ENCODE measurements at regions not wholly inside any gene's neighbourhood (a gene's known extent, or its start where the extent isn't known, plus 50 kb on each side); places are given as distances from the start of the nearest gene placed in this dataset.

GRCh38 chr5:51889703-51890102, 506.5 kb downstream of the ISL1 start:
- H3K27me3 ChIP-seq (ENCODE audit: insufficient read depth, low read length, poor library complexity): no peaks in the 10 kb centered on the region
- H3K4ac ChIP-seq (ENCODE audit: low read depth, low read length): no peak overlapping the region
- no peak overlapping the region for H2BK5ac ChIP-seq (ENCODE audit: low read length)
- no peaks in the 10 kb centered on the region for H3K79me2 ChIP-seq (ENCODE audit: control insufficient read depth, insufficient read depth, low read length)
- H3K27ac ChIP-seq (ENCODE audit: low read depth, low read length): no peak overlapping the region
- H3K18ac ChIP-seq (ENCODE audit: low read length): no peak overlapping the region
- no peak overlapping the region for H3K23ac ChIP-seq (ENCODE audit: low read length)
- H3K4me2 ChIP-seq (ENCODE audit: low read length): no peak overlapping the region
- no peaks in the 10 kb centered on the region for H3K79me1 ChIP-seq (ENCODE audit: low read length)
- H3K36me3 ChIP-seq (ENCODE audit: control insufficient read depth, insufficient read depth, low read length): no peaks in the 10 kb centered on the region
- H3K4me1 ChIP-seq (ENCODE audit: control insufficient read depth, low read depth, low read length): no peaks in the 10 kb centered on the region
- H2BK120ac ChIP-seq (ENCODE audit: low read depth, low read length): no peak overlapping the region
- no peak overlapping the region for H3K4me3 ChIP-seq (ENCODE audit: low read length)
- H4K5ac ChIP-seq (ENCODE audit: low read length): no peak overlapping the region
- H3K9ac ChIP-seq (ENCODE audit: low read length): no peak overlapping the region
- no peak for DNase-seq
- H2BK15ac ChIP-seq (replicated peaks; ENCODE audit: low read depth): no peak overlapping the region
- no peak overlapping the region for H4K8ac ChIP-seq (ENCODE audit: low read depth, low read length)
- no peak overlapping the region for H2AK5ac ChIP-seq (ENCODE audit: low read length)
- WGBS (ENCODE audit: extremely low coverage, insufficient coverage, low lambda C conversion rate): no CpG with 5 or more reads among the region's 2 CpGs
- no peak overlapping the region for H3K56ac ChIP-seq (ENCODE audit: low read length)

- H3K27me3 ChIP-seq (ENCODE audit: insufficient read depth, low read length, poor library complexity): no peaks in the 10 kb centered on the region
- H3K56ac ChIP-seq (ENCODE audit: low read length): no peak overlapping the region
- no peaks in the 10 kb centered on the region for H3K4me1 ChIP-seq (ENCODE audit: control insufficient read depth, low read depth, low read length)
- no peaks in the 10 kb centered on the region for H3K79me1 ChIP-seq (ENCODE audit: low read length)
- no peak overlapping the region for H3K27ac ChIP-seq (ENCODE audit: low read depth, low read length)
- H3K36me3 ChIP-seq (ENCODE audit: control insufficient read depth, insufficient read depth, low read length): no peaks in the 10 kb centered on the region
- H3K9ac ChIP-seq (ENCODE audit: low read length): no peak overlapping the region
- WGBS (ENCODE audit: extremely low coverage, insufficient coverage, low lambda C conversion rate): no CpG with 5 or more reads among the region's 5 CpGs
- H3K4ac ChIP-seq (ENCODE audit: low read depth, low read length): no peak overlapping the region
- no peak overlapping the region for H2BK5ac ChIP-seq (ENCODE audit: low read length)
- no peak overlapping the region for H2BK15ac ChIP-seq (replicated peaks; ENCODE audit: low read depth)
- H2BK120ac ChIP-seq (ENCODE audit: low read depth, low read length): no peak overlapping the region
- no peak overlapping the region for H3K4me2 ChIP-seq (ENCODE audit: low read length)
- no peak overlapping the region for H3K18ac ChIP-seq (ENCODE audit: low read length)
- no peak overlapping the region for H4K8ac ChIP-seq (ENCODE audit: low read depth, low read length)
- no peak overlapping the region for H2AK5ac ChIP-seq (ENCODE audit: low read length)
- no peak overlapping the region for H3K23ac ChIP-seq (ENCODE audit: low read length)
- no peak overlapping the region for H3K4me3 ChIP-seq (ENCODE audit: low read length)
- no peaks in the 10 kb centered on the region for H3K79me2 ChIP-seq (ENCODE audit: control insufficient read depth, insufficient read depth, low read length)
- H4K5ac ChIP-seq (ENCODE audit: low read length): no peak overlapping the region
- no peak for DNase-seq
Measured at GRCh38 chr5:51890435-51891116, 507.3 kb downstream of the ISL1 start.

- H4K5ac ChIP-seq (ENCODE audit: low read length): no peak overlapping the region
- H3K79me1 ChIP-seq (ENCODE audit: low read length): no peaks in the 10 kb centered on the region
- no peak for DNase-seq
- no peak overlapping the region for H3K4me2 ChIP-seq (ENCODE audit: low read length)
- no peak overlapping the region for H3K56ac ChIP-seq (ENCODE audit: low read length)
- H3K36me3 ChIP-seq (ENCODE audit: control insufficient read depth, insufficient read depth, low read length): no peaks in the 10 kb centered on the region
- no peak overlapping the region for H2BK120ac ChIP-seq (ENCODE audit: low read depth, low read length)
- H3K4me3 ChIP-seq (ENCODE audit: low read length): no peak overlapping the region
- no peak overlapping the region for H2BK15ac ChIP-seq (replicated peaks; ENCODE audit: low read depth)
- H3K27ac ChIP-seq (ENCODE audit: low read depth, low read length): no peak overlapping the region
- no peak overlapping the region for H3K18ac ChIP-seq (ENCODE audit: low read length)
- no CpG with 5 or more reads among the region's 1 CpG for WGBS (ENCODE audit: extremely low coverage, insufficient coverage, low lambda C conversion rate)
- no peak overlapping the region for H2AK5ac ChIP-seq (ENCODE audit: low read length)
- H2BK5ac ChIP-seq (ENCODE audit: low read length): no peak overlapping the region
- H3K23ac ChIP-seq (ENCODE audit: low read length): no peak overlapping the region
- H4K8ac ChIP-seq (ENCODE audit: low read depth, low read length): no peak overlapping the region
- H3K79me2 ChIP-seq (ENCODE audit: control insufficient read depth, insufficient read depth, low read length): no peaks in the 10 kb centered on the region
- H3K4ac ChIP-seq (ENCODE audit: low read depth, low read length): no peak overlapping the region
- H3K4me1 ChIP-seq (ENCODE audit: control insufficient read depth, low read depth, low read length): no peaks in the 10 kb centered on the region
- H3K27me3 ChIP-seq (ENCODE audit: insufficient read depth, low read length, poor library complexity): no peaks in the 10 kb centered on the region
- no peak overlapping the region for H3K9ac ChIP-seq (ENCODE audit: low read length)
Measured at GRCh38 chr5:51892680-51893079, 509.4 kb downstream of the ISL1 start.

- DNase-seq: no peak
- Histone ChIP-seq H2BK15ac (replicated peaks; ENCODE audit: low read depth) (no peak overlapping the region), H3K27ac (ENCODE audit: low read depth, low read length) (no peak overlapping the region)
Measured at GRCh38 chr5:51895834-51896233, 512.6 kb downstream of the ISL1 start.

GRCh38 chr5:51902512-51902911, 519.3 kb downstream of the ISL1 start:
- Histone ChIP-seq H3K56ac (ENCODE audit: low read length) (no peak overlapping the region), H3K18ac (ENCODE audit: low read length) (no peak overlapping the region), H3K4me1 (ENCODE audit: control insufficient read depth, low read depth, low read length) (no peaks in the 10 kb centered on the region), H3K4me3 (ENCODE audit: low read length) (no peak overlapping the region), H3K36me3 (ENCODE audit: control insufficient read depth, insufficient read depth, low read length) (no peaks in the 10 kb centered on the region), H2AK5ac (ENCODE audit: low read length) (no peak overlapping the region), H2BK120ac (ENCODE audit: low read depth, low read length) (no peak overlapping the region), H3K79me2 (ENCODE audit: control insufficient read depth, insufficient read depth, low read length) (no peaks in the 10 kb centered on the region), H3K9ac (ENCODE audit: low read length) (no peak overlapping the region), H2BK5ac (ENCODE audit: low read length) (no peak overlapping the region), H3K23ac (ENCODE audit: low read length) (no peak overlapping the region), H3K79me1 (ENCODE audit: low read length) (no peaks in the 10 kb centered on the region), H3K27ac (ENCODE audit: low read depth, low read length) (no peak overlapping the region), H3K4me2 (ENCODE audit: low read length) (no peak overlapping the region), H2BK15ac (replicated peaks; ENCODE audit: low read depth) (no peak overlapping the region), H3K4ac (ENCODE audit: low read depth, low read length) (no peak overlapping the region), H3K27me3 (ENCODE audit: insufficient read depth, low read length, poor library complexity) (no peaks in the 10 kb centered on the region), H4K5ac (ENCODE audit: low read length) (no peak overlapping the region), H4K8ac (ENCODE audit: low read depth, low read length) (no peak overlapping the region)
- peak; percentile 22 for DNase-seq

More at GRCh38 chr5:51895834-51896233, 512.6 kb downstream of the ISL1 start:
- no peak overlapping the region for H2AK5ac ChIP-seq (ENCODE audit: low read length)
- no peak overlapping the region for H4K5ac ChIP-seq (ENCODE audit: low read length)
- no peak overlapping the region for H3K9ac ChIP-seq (ENCODE audit: low read length)
- no peaks in the 10 kb centered on the region for H3K4me1 ChIP-seq (ENCODE audit: control insufficient read depth, low read depth, low read length)
- no peak overlapping the region for H3K56ac ChIP-seq (ENCODE audit: low read length)
- H3K4ac ChIP-seq (ENCODE audit: low read depth, low read length): no peak overlapping the region
- no peak overlapping the region for H3K18ac ChIP-seq (ENCODE audit: low read length)
- H3K4me2 ChIP-seq (ENCODE audit: low read length): no peak overlapping the region
- no peak overlapping the region for H4K8ac ChIP-seq (ENCODE audit: low read depth, low read length)
- H3K27me3 ChIP-seq (ENCODE audit: insufficient read depth, low read length, poor library complexity): no peaks in the 10 kb centered on the region
- H2BK5ac ChIP-seq (ENCODE audit: low read length): no peak overlapping the region
- no peak overlapping the region for H2BK120ac ChIP-seq (ENCODE audit: low read depth, low read length)
- no peaks in the 10 kb centered on the region for H3K36me3 ChIP-seq (ENCODE audit: control insufficient read depth, insufficient read depth, low read length)
- no peaks in the 10 kb centered on the region for H3K79me2 ChIP-seq (ENCODE audit: control insufficient read depth, insufficient read depth, low read length)
- H3K23ac ChIP-seq (ENCODE audit: low read length): no peak overlapping the region
- H3K4me3 ChIP-seq (ENCODE audit: low read length): no peak overlapping the region
- no peaks in the 10 kb centered on the region for H3K79me1 ChIP-seq (ENCODE audit: low read length)

- H2BK120ac ChIP-seq (ENCODE audit: low read depth, low read length): no peak overlapping the region
- no peak overlapping the region for H3K4me2 ChIP-seq (ENCODE audit: low read length)
- no peak overlapping the region for H3K4ac ChIP-seq (ENCODE audit: low read depth, low read length)
- no peak overlapping the region for H2AK5ac ChIP-seq (ENCODE audit: low read length)
- H3K79me2 ChIP-seq (ENCODE audit: control insufficient read depth, insufficient read depth, low read length): no peaks in the 10 kb centered on the region
- H3K56ac ChIP-seq (ENCODE audit: low read length): no peak overlapping the region
- H3K79me1 ChIP-seq (ENCODE audit: low read length): no peaks in the 10 kb centered on the region
- H3K9ac ChIP-seq (ENCODE audit: low read length): no peak overlapping the region
- peaks cover 2% of the 10 kb centered on the region for H3K4me1 ChIP-seq (ENCODE audit: control insufficient read depth, low read depth, low read length)
- no peak overlapping the region for H3K23ac ChIP-seq (ENCODE audit: low read length)
- DNase-seq: peak; percentile 72
- H3K27me3 ChIP-seq (ENCODE audit: insufficient read depth, low read length, poor library complexity): no peaks in the 10 kb centered on the region
- H3K27ac ChIP-seq (ENCODE audit: low read depth, low read length): no peak overlapping the region
- no peak overlapping the region for H3K18ac ChIP-seq (ENCODE audit: low read length)
- H2BK5ac ChIP-seq (ENCODE audit: low read length): no peak overlapping the region
- H4K5ac ChIP-seq (ENCODE audit: low read length): no peak overlapping the region
- H3K36me3 ChIP-seq (ENCODE audit: control insufficient read depth, insufficient read depth, low read length): no peaks in the 10 kb centered on the region
- H4K8ac ChIP-seq (ENCODE audit: low read depth, low read length): no peak overlapping the region
- no peak overlapping the region for H3K4me3 ChIP-seq (ENCODE audit: low read length)
- no peak overlapping the region for H2BK15ac ChIP-seq (replicated peaks; ENCODE audit: low read depth)
Measured at GRCh38 chr5:51908215-51908614, 525.0 kb downstream of the ISL1 start.

Measured in mesendoderm (in vitro differentiated cells).